ENCODE measurements at regions not wholly inside any gene's neighbourhood (a gene's known extent, or its start where the extent isn't known, plus 50 kb on each side); places are given as distances from the start of the nearest gene placed in this dataset.

DNA sequence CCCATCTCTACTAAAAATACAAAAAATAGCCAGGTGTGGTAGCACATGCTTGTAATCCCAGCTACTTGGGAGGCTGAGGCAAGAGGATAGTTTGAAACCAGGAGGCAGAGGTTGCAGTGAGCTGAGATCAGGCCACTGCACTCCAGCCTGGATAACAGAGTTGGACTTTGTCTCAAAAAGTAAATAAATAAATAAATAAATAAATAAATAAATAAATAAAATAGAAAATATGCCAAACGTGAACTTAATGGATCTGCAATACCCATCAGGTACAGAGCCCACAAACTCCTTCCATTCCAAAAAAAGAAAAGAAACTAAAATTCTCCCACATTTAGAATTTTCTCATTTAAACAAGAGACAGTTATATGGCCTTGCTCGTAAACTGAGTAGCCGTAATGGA, 702.7 kb downstream of the CDH18 start:
- TF ChIP-seq CTCF (conservative IDR thresholded peaks at IDR 0.05 in 1 of 2, IDR thresholded peaks at IDR 0.05 in 1 of 2; ENCODE audit: extremely low read depth in 1 of 2, insufficient read depth in 1 of 2, low read depth in 1 of 2, low read length in 2 of 2), result no peak
- TF ChIP-seq EZH2 (IDR thresholded peaks at IDR 0.05; ENCODE audit: borderline replicate concordance, low read length), result no peak
